Cardiac fibroblast (primary cell): ENCODE measurements at regions not wholly inside any gene's neighbourhood (a gene's known extent, or its start where the extent isn't known, plus 50 kb on each side); places are given as distances from the start of the nearest gene placed in this dataset.

Experiments
- DNase-seq, 2 donors: peaks; one replicate each; pipeline versions ENCODE4 v3.0.0 to v3.0.0-alpha.2; 2010; ENCODE audit warnings: low read depth in 2 of 2
- H3K4me3 ChIP-seq, 2 donors: replicated peaks in 1 of 2; 1 replicate in 1 of 2; 2 replicates in 1 of 2; pipeline ENCODE4 v1.5.1; 2011; ENCODE audit warnings: low read depth in 2 of 2, low read length in 2 of 2, mild to moderate bottlenecking in 2 of 2, moderate library complexity in 1 of 2
- CTCF ChIP-seq: IDR thresholded peaks from one replicate; pipeline ENCODE4 v1.5.1; 2011; ENCODE audit warnings: low read depth, mild to moderate bottlenecking, low read length, inconsistent platforms

DNA sequence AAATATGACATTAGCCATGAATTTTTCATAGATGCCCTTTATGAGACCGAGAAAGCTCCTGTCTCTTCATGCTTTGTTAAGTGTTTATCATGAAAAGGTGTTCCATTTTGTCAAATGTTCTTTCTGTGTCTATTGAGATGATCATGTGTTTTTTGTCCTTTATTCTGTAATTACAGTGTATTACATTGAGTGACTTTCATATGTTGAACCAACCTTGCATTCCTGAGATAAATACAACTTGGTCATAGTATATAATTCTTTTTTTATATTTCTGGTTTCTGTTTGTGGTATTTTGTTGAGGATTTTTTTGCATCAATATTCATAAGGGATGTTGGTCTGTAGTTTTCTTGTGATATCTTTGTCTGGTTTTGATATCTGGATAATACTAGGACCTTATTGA is 52.9 kb upstream of the HPCAL1 start:
- no peak overlapping the region for H3K4me3 ChIP-seq
- no peak for DNase-seq
- no peak for TF ChIP-seq CTCF

GRCh38 chr2:10252224-10252623 is 50.5 kb upstream of the HPCAL1 start:
- no peak for DNase-seq
- no peak overlapping the region for H3K4me3 ChIP-seq
- TF ChIP-seq CTCF = no peak

GRCh38 chr2:10252661-10253060 is 50.0 kb upstream of the HPCAL1 start:
- no peak for DNase-seq
- no peak for TF ChIP-seq CTCF
- no peak overlapping the region for H3K4me3 ChIP-seq
